Middle frontal gyrus (tissue), 1 donor: ENCODE measurements at regions not wholly inside any gene's neighbourhood (a gene's known extent, or its start where the extent isn't known, plus 50 kb on each side); places are given as distances from the start of the nearest gene placed in this dataset.
"Not testable (repeated sequence)": the region's sequence is repeated elsewhere in the genome, so short reads cannot be mapped to it uniquely, and the experiment has no call there.

Experiments used
- DNase-seq: peaks from one replicate; pipeline ENCODE4 v3.0.0-alpha.2; 2015; ENCODE audit warnings: low spot score; ENCODE audit errors: extremely low spot score

DNA sequence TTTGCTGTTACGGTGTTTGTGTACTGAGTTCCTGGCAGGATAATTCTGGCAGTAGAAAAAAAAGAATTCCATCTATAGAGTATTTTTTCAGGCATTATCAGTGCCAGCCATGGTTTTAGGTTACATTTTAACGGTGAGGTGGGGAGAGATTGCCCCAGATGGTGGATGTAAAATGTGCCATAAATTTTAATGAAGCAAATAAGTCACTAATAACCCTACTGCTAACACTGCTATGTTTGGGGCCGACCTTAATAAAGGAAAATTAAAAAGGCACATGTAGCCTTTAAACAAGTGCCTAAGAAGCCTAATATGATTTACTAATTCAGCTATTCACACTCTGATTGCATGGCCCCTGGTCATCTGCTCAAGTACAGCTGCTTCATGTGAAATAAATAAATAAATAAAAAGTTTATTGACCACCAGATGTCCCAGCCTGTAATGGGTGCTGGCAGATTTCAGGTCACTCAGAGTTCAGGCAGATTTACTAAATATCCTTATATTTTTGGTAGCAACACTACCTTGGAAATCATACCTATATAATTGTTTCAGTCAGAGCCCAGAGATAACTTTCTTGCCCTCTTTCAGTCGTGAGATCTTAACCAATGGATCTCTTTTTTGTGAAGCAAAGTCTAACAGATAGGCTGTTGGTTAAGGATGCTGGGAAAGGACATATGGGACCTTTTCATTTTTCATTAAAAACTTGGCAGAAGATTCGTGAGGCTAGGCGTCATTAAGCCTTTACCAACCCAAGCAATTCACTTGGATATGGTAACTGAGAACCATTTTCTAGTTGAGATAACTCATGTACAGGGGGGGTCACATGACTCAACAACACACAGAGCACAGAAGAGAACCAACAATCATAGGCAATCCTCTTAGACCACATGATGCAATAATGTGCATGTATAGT lies 495.0 kb upstream of the NRSN1 start:
- DNase-seq, result no peak

DNA sequence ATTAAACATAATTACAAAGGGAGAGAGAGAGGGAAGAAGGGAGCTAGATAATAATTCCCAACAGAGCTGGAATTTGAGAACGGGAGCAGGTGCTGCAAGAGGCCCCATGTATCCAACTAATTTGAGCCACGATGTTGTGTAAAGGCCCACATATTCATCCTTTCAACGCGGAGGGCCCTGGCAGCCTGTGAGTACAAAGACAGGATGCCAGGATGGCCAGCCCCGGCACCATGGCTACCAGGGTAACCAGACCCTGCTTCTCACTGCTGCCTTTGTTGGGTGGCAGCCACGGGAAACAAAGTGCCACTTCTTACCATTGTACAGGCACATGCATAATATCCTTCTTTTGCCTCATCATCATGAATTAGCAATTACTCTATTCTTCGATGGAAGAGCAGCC lies 492.0 kb upstream of the NRSN1 start:
- no peak for DNase-seq

GRCh38 chr6:23635150-23635549 lies 490.9 kb upstream of the NRSN1 start:
- no peak for DNase-seq

DNA sequence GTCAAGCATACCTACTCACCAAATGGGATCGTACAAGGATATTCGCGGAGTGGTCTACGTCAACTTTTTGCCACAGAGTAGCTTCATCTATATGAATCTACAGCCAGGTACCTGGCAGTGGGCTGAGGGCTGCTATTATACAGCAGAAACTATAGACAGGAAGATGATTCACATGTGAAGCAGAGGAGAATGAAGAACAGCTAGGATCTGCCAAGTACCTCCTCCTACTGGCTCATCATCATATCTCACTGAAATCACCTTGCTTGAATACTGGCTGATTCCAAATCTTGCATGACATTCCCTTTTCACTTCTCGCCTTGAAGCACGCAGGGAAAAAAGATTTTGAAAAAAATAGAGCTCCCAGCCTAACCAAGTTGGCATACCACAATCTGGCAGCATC lies 488.7 kb upstream of the NRSN1 start:
- DNase-seq, result no peak

GRCh38 chr6:23642849-23643248 lies 483.2 kb upstream of the NRSN1 start:
- DNase-seq, result no peak

DNA sequence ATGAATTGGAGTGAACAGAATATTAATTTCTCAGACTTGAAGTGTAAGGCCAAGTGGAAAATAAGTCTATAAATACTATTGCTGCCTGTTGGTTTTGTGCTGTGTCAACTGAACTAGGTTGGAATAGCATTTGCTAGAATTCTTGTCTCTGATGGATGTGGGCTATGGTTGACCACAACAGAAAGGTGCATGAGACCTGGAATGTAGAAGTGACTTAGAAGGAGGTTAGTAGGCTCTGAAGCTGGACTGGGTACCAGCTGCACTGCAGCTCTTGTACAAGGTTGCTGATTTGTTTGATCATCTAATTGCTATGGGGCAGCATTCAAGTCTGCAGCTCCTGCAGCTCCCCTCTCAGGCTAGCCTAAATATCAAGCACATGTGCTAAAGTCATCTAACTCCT lies 479.0 kb upstream of the NRSN1 start:
- DNase-seq, result no peak

- no peak for DNase-seq
These were observed 475.3 kb upstream of the NRSN1 start for GRCh38 chr6:23650676-23651075.

- no peak for DNase-seq
These were observed 471.3 kb upstream of the NRSN1 start for GRCh38 chr6:23654745-23655144.

GRCh38 chr6:23655525-23655924 lies 470.5 kb upstream of the NRSN1 start:
- no peak for DNase-seq

DNA sequence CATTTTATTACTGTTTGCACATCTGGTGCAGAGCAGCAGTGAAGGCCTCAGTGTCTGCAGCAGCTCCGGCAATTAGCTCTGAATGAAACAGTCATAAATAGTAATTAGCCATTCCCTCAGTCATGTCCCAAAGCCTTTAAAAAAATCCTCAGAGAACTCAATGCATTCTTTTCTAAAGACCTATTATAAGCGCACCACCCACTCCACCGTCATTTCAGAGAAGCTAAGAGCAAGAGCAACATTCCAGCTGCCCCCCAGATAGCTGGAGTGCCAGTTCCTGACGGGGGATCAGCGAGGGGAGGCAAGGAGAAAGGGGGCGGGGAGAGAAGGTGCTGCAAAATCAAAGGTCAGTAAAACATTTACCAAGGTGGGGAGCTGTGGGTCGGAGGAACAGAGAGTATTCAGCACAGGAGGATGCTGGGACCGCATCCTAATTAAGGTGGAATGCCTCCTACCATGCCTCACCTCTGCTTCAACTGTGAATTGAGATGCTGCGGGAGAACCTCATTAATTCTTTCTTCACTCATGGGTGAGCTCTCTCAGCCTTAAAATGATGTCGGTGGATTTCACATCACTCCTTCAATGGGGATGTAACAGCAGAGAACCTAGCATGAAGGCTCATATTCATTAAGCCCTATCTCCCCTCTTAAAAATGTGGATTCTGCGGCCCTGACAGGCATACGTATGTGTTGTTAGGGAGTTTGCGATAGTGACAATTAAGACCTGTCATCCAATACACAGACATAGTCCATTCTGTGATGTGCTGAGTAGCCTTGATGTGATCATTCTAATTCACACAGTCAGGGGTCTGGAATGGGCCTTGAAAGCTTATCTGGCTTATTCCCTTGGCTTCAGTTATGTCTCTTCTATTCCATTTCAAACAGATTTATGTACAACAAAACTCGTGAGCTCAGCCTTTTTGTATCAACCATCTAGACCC lies 469.5 kb upstream of the NRSN1 start:
- no peak for DNase-seq

DNA sequence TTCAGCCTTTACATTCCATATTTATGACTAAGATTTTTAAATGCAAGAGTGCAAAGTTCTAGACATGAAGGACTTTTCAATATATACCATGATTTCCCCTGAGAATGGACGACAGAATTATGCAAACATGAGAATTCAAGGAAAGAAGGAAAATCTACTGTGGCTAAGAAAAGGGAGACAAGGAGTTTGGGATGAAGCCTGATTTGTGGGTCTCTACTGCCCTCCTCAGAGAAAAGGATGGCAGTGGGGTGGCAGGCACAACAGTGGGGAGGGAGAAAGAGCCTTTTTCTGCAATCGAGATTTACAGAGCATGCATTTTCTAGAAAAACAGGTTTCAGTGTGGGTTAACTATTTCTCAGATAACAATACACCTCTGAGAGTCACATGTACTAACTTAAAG lies 466.9 kb upstream of the NRSN1 start:
- DNase-seq, result no peak

DNA sequence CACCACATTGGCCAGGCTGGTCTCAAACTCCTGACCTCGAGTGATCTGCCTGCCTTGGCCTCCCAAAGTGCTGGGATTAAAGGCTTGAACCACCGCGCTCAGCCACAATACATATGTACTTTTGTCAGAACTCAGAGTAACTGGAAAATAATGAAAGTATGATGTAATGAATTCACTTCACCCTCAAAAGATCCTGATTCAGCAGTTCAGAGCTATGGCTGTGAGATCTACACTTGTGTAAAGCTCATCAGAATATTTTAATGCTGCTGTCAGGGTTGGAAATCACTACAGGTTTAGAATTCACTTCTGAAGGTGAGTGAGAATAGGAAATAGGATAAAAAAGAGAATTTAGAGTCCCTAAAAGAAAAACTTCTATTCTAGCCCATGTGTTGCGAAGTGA lies 464.5 kb upstream of the NRSN1 start:
- no peak for DNase-seq

- no peak for DNase-seq
These were observed 462.9 kb upstream of the NRSN1 start for GRCh38 chr6:23663096-23663495.

GRCh38 chr6:23663652-23664051 lies 462.4 kb upstream of the NRSN1 start:
- no peak for DNase-seq

DNA sequence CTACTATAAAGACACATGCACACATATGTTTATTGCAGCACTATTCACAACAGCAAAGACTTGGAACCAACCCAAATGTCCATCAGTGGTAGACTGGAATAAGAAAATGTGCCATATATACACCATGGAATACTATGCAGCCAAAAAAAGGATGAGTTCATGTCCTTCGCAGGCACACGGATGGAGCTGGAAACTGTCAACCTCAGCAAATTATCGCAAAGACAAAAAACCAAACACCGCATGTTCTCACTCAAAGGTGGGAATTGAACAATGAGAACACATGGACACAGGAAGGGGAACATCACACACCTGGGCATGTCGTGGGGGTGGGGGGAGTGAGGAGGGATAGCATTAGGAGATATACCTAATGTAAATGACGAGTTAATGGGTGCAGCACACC lies 460.1 kb upstream of the NRSN1 start:
- DNase-seq, result not testable (repeated sequence)

DNA sequence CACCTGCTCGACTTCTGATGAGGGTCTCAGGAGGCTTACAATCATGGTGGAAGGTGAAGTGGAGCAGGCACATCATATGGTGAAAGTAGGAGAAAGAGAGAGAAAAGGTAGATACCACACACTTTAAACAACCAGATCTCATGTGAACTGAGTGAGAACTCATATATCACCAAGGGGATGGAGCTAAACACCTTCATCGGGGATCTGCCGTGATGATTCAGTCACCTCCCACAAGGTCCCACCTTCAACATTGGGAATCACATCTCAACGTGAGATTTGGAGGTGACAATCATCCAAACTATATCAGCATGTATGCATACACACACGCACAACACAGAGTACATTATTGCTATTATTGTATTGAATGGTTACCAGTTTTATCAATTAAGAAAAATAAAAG lies 453.3 kb upstream of the NRSN1 start:
- no peak for DNase-seq

DNA sequence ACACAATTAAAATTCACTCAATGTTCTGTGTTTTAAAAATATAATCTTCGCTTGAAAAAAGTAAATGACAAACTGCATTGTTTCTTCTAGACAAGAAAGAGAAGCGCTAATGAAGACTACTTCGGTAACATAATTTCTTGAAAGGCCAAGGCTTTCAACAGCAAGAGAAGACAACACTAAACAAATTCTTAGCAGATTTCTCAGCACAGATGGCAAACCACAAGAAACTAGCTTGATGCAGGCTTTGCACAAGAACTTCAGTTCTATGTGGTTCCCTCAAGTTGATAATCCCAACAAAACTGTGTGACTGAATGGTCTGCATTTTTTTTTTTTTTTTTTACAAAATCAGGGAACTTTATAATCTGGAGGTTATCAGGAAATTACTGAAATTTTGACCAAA lies 447.4 kb upstream of the NRSN1 start:
- no peak for DNase-seq

GRCh38 chr6:23681743-23682142 lies 444.3 kb upstream of the NRSN1 start:
- no peak for DNase-seq

- no peak for DNase-seq
These were observed 437.4 kb upstream of the NRSN1 start for GRCh38 chr6:23688650-23689049.

DNA sequence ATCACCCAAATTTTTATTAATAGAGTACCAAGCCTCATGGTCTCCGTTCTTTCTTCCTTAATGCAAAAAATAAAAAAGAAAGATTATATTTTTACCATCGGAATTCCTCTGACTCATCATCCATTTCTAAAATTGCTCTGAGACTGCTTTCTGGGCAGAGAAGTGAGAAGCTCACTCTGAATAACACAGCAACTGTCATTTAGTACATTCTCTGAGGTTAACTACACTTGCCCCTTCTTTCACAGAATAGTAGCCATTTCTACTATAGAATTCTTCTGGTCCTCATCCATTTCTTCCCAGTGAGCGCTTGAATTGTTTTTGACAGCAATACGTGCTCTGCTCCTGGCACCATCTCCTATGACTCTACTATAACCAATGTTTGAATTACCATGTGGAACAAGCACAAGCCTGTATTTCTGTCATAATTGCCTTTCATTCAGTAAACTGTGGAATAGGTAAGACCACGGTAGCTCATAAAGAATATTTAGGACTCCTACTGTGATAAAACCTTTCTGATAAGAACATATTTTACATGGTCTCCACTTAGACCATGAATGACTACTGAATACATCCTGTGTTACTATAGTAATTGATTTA lies 435.5 kb upstream of the NRSN1 start:
- no peak for DNase-seq

GRCh38 chr6:23692184-23692583 lies 433.8 kb upstream of the NRSN1 start:
- no peak for DNase-seq

GRCh38 chr6:23696992-23697391 lies 429.0 kb upstream of the NRSN1 start:
- DNase-seq, result no peak
